ENCODE measurements at regions not wholly inside any gene's neighbourhood (a gene's known extent, or its start where the extent isn't known, plus 50 kb on each side); places are given as distances from the start of the nearest gene placed in this dataset.

DNA sequence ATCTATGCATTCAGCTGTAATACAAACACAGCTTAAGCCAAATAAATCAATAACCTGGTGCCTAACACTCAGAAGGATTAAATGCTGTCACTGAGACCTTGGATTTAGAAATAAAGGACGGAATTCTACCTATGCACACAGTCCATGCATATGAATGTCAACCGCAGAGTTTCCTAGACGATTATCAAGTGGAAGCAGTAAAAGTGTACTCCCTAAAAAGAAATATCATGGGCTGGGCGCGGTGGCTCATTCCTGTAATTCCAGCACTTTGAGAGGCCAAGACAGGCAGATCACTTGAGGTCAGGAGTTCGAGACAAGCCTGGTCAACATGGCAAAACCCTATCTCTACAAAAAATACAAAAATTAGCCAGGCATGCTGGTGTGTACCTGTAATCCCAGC, 188.2 kb upstream of the DYRK2 start:
- ATAC-seq (no peak), DNase-seq (ENCODE audit: low read depth, low spot score) (no peak)
- no peaks in the 10 kb centered on the region for H3K9me2 ChIP-seq (ENCODE audit: insufficient read depth)
- H3K9me3 ChIP-seq (ENCODE audit: control insufficient read depth in 1 of 2, insufficient read depth in 1 of 2, low read depth in 1 of 2, low read length in 2 of 2): no peaks in the 10 kb centered on the region
- H3K9ac ChIP-seq (ENCODE audit: low read length): no peak overlapping the region
- no peaks in the 10 kb centered on the region for H3K36me3 ChIP-seq (ENCODE audit: control insufficient read depth in 1 of 2, insufficient read depth in 2 of 2, low read length in 2 of 2)
- no peak overlapping the region for H3K27ac ChIP-seq (ENCODE audit: low read depth, low read length)
- ChIA-PET CTCF (no interaction called here), RAD21 (ENCODE audit: low non-redundant PET in 1 of 2, low total read pairs in 2 of 2, uncharacterized antibody in 2 of 2, unreplicated experiment in 2 of 2) (no interaction called here), POLR2A (no interaction called here)
- no TSS peak for BruUV-seq (replicated peaks)
- H3K4me3 ChIP-seq (replicated peaks in 1 of 2; ENCODE audit: low read depth in 1 of 2, low read length in 2 of 2): no peak overlapping the region
- H3K79me2 ChIP-seq (ENCODE audit: insufficient read depth, low read length): no peaks in the 10 kb centered on the region
- H2AFZ ChIP-seq (ENCODE audit: low read depth, low read length, poor library complexity, severe bottlenecking): no peak overlapping the region
- H3K27me3 ChIP-seq (ENCODE audit: insufficient read depth, low read length): no peaks in the 10 kb centered on the region
- intact Hi-C loops (cut with micrococcal nuclease): no loop called here
- no peak overlapping the region for H3K4me2 ChIP-seq (ENCODE audit: low read length)
- no peak for TF ChIP-seq SIN3A (IDR thresholded peaks at IDR 0.05; ENCODE audit: low read depth)
- TF ChIP-seq CEBPB (IDR thresholded peaks at IDR 0.05; ENCODE audit: low read depth): no peak
- H4K20me1 ChIP-seq (ENCODE audit: insufficient read depth): no peaks in the 10 kb centered on the region
- no peaks in the 10 kb centered on the region for H3K4me1 ChIP-seq (ENCODE audit: control insufficient read depth in 1 of 2, insufficient read depth in 2 of 2, low read length in 2 of 2)

DNA sequence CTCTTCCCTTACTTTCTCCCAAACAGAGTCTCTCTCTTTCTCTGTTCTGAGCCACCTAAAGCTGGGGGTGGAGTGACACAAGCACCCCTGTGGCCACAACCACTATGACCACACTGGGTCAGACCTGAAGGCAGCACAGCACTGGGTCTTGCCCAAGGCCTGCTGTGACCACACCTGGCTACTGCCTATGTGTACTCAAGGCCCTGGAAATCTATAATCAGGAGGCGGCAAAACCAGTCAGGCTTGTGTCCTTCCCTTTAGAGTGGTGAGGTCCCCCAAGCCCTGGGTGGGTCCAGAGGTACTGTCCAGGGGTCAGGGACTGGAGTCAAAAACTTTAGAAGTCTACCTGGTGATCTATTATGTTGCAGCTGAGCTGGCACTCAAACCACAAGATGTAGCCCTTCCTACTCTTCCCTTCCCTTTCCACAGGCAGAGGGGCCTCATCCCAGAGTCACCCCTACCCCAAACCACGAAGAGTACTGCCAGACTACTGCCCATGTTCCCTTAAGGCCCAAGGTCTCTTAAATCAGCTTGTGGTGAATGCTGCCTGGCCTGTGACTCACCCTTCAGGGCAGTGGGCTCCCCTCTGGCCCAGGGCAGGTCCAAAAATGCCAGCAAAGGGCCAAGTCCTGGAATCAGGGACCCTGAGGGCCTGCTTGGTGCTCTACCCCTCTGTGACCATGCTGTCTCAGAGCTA, 179.8 kb upstream of the DYRK2 start:
- RAD21 ChIA-PET (ENCODE audit: low non-redundant PET in 1 of 2, low total read pairs in 2 of 2, uncharacterized antibody in 2 of 2, unreplicated experiment in 2 of 2): no interaction called here
- no peak overlapping the region for H3K27ac ChIP-seq (ENCODE audit: low read depth, low read length)
- no peaks in the 10 kb centered on the region for H4K20me1 ChIP-seq (ENCODE audit: insufficient read depth)
- CTCF ChIA-PET: no interaction called here
- H3K4me3 ChIP-seq (replicated peaks in 1 of 2; ENCODE audit: low read depth in 1 of 2, low read length in 2 of 2): no peak overlapping the region
- H3K36me3 ChIP-seq (ENCODE audit: control insufficient read depth in 1 of 2, insufficient read depth in 2 of 2, low read length in 2 of 2): no peaks in the 10 kb centered on the region
- no peak for DNase-seq (ENCODE audit: low read depth, low spot score)
- POLR2A ChIA-PET: no interaction called here
- H3K4me2 ChIP-seq (ENCODE audit: low read length): no peak overlapping the region
- H3K4me1 ChIP-seq (ENCODE audit: control insufficient read depth in 1 of 2, insufficient read depth in 2 of 2, low read length in 2 of 2): no peaks in the 10 kb centered on the region
- no peaks in the 10 kb centered on the region for H3K9me3 ChIP-seq (ENCODE audit: control insufficient read depth in 1 of 2, insufficient read depth in 1 of 2, low read depth in 1 of 2, low read length in 2 of 2)
- no peak overlapping the region for H3K9ac ChIP-seq (ENCODE audit: low read length)
- no TSS peak for BruUV-seq (replicated peaks)
- no peaks in the 10 kb centered on the region for H3K9me2 ChIP-seq (ENCODE audit: insufficient read depth)
- no peak for ATAC-seq
- no peak overlapping the region for H2AFZ ChIP-seq (ENCODE audit: low read depth, low read length, poor library complexity, severe bottlenecking)
- no peaks in the 10 kb centered on the region for H3K27me3 ChIP-seq (ENCODE audit: insufficient read depth, low read length)
- intact Hi-C loops (cut with micrococcal nuclease): no loop called here
- no peaks in the 10 kb centered on the region for H3K79me2 ChIP-seq (ENCODE audit: insufficient read depth, low read length)
- no peak for TF ChIP-seq SP1 (IDR thresholded peaks at IDR 0.05; ENCODE audit: low read depth)
- no peak for TF ChIP-seq SRF (IDR thresholded peaks at IDR 0.05; ENCODE audit: low read depth)
- TF ChIP-seq CEBPB (IDR thresholded peaks at IDR 0.05; ENCODE audit: low read depth): no peak
- no peak for TF ChIP-seq EZH2 (IDR thresholded peaks at IDR 0.05)
- no peak for TF ChIP-seq RAD21 (IDR thresholded peaks at IDR 0.05; ENCODE audit: low read depth)
- no peak for TF ChIP-seq SIN3A (IDR thresholded peaks at IDR 0.05; ENCODE audit: low read depth)
- TF ChIP-seq CBX3 (IDR thresholded peaks at IDR 0.05; ENCODE audit: low read depth): no peak
- no peak for TF ChIP-seq TCF7L2 (IDR thresholded peaks at IDR 0.05; ENCODE audit: borderline replicate concordance, extremely low read depth, insufficient read depth, insufficient read length)
- no peak for TF ChIP-seq ZNF274 (IDR thresholded peaks at IDR 0.05; ENCODE audit: low read depth, low read length)
- no peak for TF ChIP-seq ELF1 (IDR thresholded peaks at IDR 0.05; ENCODE audit: borderline replicate concordance, low read depth)
- no peak for TF ChIP-seq ZFX (IDR thresholded peaks at IDR 0.05)
- TF ChIP-seq REST (IDR thresholded peaks at IDR 0.05; ENCODE audit: low read depth): no peak
- no peak for TF ChIP-seq JUND (IDR thresholded peaks at IDR 0.05)
- no peak for TF ChIP-seq EZH2phosphoT487 (IDR thresholded peaks at IDR 0.05; ENCODE audit: borderline replicate concordance)
- TF ChIP-seq, protein P1, sequence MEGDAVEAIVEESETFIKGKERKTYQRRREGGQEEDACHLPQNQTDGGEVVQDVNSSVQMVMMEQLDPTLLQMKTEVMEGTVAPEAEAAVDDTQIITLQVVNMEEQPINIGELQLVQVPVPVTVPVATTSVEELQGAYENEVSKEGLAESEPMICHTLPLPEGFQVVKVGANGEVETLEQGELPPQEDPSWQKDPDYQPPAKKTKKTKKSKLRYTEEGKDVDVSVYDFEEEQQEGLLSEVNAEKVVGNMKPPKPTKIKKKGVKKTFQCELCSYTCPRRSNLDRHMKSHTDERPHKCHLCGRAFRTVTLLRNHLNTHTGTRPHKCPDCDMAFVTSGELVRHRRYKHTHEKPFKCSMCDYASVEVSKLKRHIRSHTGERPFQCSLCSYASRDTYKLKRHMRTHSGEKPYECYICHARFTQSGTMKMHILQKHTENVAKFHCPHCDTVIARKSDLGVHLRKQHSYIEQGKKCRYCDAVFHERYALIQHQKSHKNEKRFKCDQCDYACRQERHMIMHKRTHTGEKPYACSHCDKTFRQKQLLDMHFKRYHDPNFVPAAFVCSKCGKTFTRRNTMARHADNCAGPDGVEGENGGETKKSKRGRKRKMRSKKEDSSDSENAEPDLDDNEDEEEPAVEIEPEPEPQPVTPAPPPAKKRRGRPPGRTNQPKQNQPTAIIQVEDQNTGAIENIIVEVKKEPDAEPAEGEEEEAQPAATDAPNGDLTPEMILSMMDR (IDR thresholded peaks at IDR 0.05 in 2 of 3, conservative IDR thresholded peaks at IDR 0.05 in 1 of 3; ENCODE audit: borderline replicate concordance in 1 of 3, insufficient read depth in 1 of 3, low read depth in 2 of 3, low read length in 2 of 3): no peak
- TF ChIP-seq POLR2AphosphoS5 (IDR thresholded peaks at IDR 0.05; ENCODE audit: low read depth, low read length): no peak
- no peak for TF ChIP-seq YY1 (IDR thresholded peaks at IDR 0.05; ENCODE audit: extremely low read depth, insufficient replicate concordance, low read depth, low read length)
